H9 (cell line): ENCODE measurements at regions not wholly inside any gene's neighbourhood (a gene's known extent, or its start where the extent isn't known, plus 50 kb on each side); places are given as distances from the start of the nearest gene placed in this dataset.

Experiments used
- DNase-seq: peaks from one replicate; pipeline ENCODE4 v3.0.0-alpha.2; 2017
- H2AFZ ChIP-seq: one replicate; pipeline ENCODE4 v1.6.1; 2013; ENCODE audit warnings: mild to moderate bottlenecking, low read length, control low read depth, moderate library complexity
- H2AK5ac ChIP-seq: 2 replicates; pipeline ENCODE4 v1.6.1; 2013; ENCODE audit warnings: low read length, control low read depth, mixed read lengths; ENCODE audit not compliant: insufficient read length
- H2BK120ac ChIP-seq: one replicate; pipeline ENCODE4 v1.6.1; 2013; ENCODE audit warnings: low read depth, mild to moderate bottlenecking, low read length, control low read depth, inconsistent platforms; ENCODE audit not compliant: poor library complexity, severe bottlenecking
- H2BK12ac ChIP-seq: 2 replicates; pipeline ENCODE4 v1.6.1; 2013; ENCODE audit warnings: low read length, control low read depth, mixed read lengths, low read depth; ENCODE audit not compliant: insufficient read length
- H2BK15ac ChIP-seq: 2 replicates; pipeline ENCODE4 v1.6.1; 2013; ENCODE audit warnings: low read depth, low read length, control low read depth
- H2BK20ac ChIP-seq: one replicate; pipeline ENCODE4 v1.6.1; 2013; ENCODE audit warnings: low read depth, mild to moderate bottlenecking, low read length, control low read depth, inconsistent platforms; ENCODE audit not compliant: poor library complexity, severe bottlenecking
- H2BK5ac ChIP-seq: 2 replicates; pipeline ENCODE4 v1.6.1; 2013; ENCODE audit warnings: low read length, control low read depth, mixed read lengths; ENCODE audit not compliant: insufficient read length
- H3K14ac ChIP-seq: 2 replicates; pipeline ENCODE4 v1.6.1; 2013; ENCODE audit warnings: low read length, control low read depth; ENCODE audit not compliant: insufficient read depth
- H3K18ac ChIP-seq: 2 replicates; pipeline ENCODE4 v1.6.1; 2013; ENCODE audit warnings: low read depth, mild to moderate bottlenecking, mixed read lengths, low read length, control low read depth; ENCODE audit not compliant: insufficient read length
- H3K23ac ChIP-seq: 2 replicates; pipeline ENCODE4 v1.6.1; 2013; ENCODE audit warnings: low read length, control low read depth, mixed read lengths, low read depth; ENCODE audit not compliant: insufficient read length
- H3K23me2 ChIP-seq: 2 replicates; pipeline ENCODE4 v1.6.1; 2013; ENCODE audit warnings: low read depth, mild to moderate bottlenecking, mixed read lengths, low read length, control low read depth; ENCODE audit not compliant: insufficient read length, poor library complexity, severe bottlenecking
- H3K27ac ChIP-seq: 2 replicates; pipeline ENCODE4 v1.5.1; 2013; ENCODE audit warnings: low read length, control low read depth, mixed read lengths, low read depth; ENCODE audit not compliant: insufficient read length
- H3K27me3 ChIP-seq: 2 replicates; pipeline ENCODE4 v1.6.1; 2013; ENCODE audit warnings: low read length, control low read depth, inconsistent platforms; ENCODE audit not compliant: insufficient read depth
- H3K4ac ChIP-seq: 2 replicates; pipeline ENCODE4 v1.6.1; 2013; ENCODE audit warnings: low read depth, mild to moderate bottlenecking, control low read depth, inconsistent platforms, low read length, moderate library complexity
- H3K4me1 ChIP-seq: 2 replicates; pipeline ENCODE4 v1.6.1; 2013; ENCODE audit warnings: low read length, control low read depth, inconsistent platforms; ENCODE audit not compliant: insufficient read depth
- H3K4me2 ChIP-seq: 2 replicates; pipeline ENCODE4 v1.6.1; 2013; ENCODE audit warnings: low read length, control low read depth, mixed read lengths; ENCODE audit not compliant: insufficient read length, insufficient read depth
- H3K56ac ChIP-seq: 2 replicates; pipeline ENCODE4 v1.6.1; 2013; ENCODE audit warnings: low read depth, mild to moderate bottlenecking, mixed read lengths, low read length, control low read depth; ENCODE audit not compliant: insufficient read length
- H3K79me1 ChIP-seq: 2 replicates; pipeline ENCODE4 v1.6.1; 2013; ENCODE audit warnings: low read depth, mild to moderate bottlenecking, moderate library complexity, low read length, control low read depth, inconsistent platforms; ENCODE audit not compliant: insufficient read depth, poor library complexity, severe bottlenecking
- H3K79me2 ChIP-seq: 2 replicates; pipeline ENCODE4 v1.6.1; 2013; ENCODE audit warnings: low read length, control low read depth, inconsistent platforms; ENCODE audit not compliant: insufficient read depth
- H3K9ac ChIP-seq: 2 replicates; pipeline ENCODE4 v1.6.1; 2013; ENCODE audit warnings: low read length, control low read depth, mixed read lengths; ENCODE audit not compliant: insufficient read length; ENCODE audit errors: extremely low read depth
- H3K9me3 ChIP-seq: one replicate; pipeline ENCODE4 v1.6.1; 2013; ENCODE audit warnings: low read depth, low read length, inconsistent platforms; ENCODE audit not compliant: control insufficient read depth
- H3T11ph ChIP-seq: one replicate; pipeline ENCODE4 v1.6.1; 2013; ENCODE audit warnings: mild to moderate bottlenecking, low read length, control low read depth, inconsistent platforms
- H4K20me1 ChIP-seq: one replicate; pipeline ENCODE4 v1.6.1; 2013; ENCODE audit not compliant: control insufficient read depth, insufficient read length, insufficient read depth
- H4K5ac ChIP-seq: 2 replicates; pipeline ENCODE4 v1.6.1; 2013; ENCODE audit warnings: low read depth, mild to moderate bottlenecking, mixed read lengths, low read length, control low read depth; ENCODE audit not compliant: insufficient read length
- H4K8ac ChIP-seq: replicated peaks from 2 replicates; pipeline ENCODE4 v1.6.1; 2013; ENCODE audit warnings: low read length, control low read depth, mixed read lengths, low read depth; ENCODE audit not compliant: insufficient read length
- H4K91ac ChIP-seq: 2 replicates; pipeline ENCODE4 v1.6.1; 2013; ENCODE audit warnings: low read depth, mild to moderate bottlenecking, moderate library complexity, mixed read lengths, low read length, control low read depth; ENCODE audit not compliant: insufficient read length
- H3K27ac Mint-ChIP-seq, 3 experiments: 2 replicates in 2 of 3; 3 replicates in 1 of 3; pipeline ENCODE4 v1.8.0; 2020 to 2021; ENCODE audit warnings: mixed read lengths in 3 of 3, mild to moderate bottlenecking in 1 of 3, moderate library complexity in 1 of 3
- H3K27me3 Mint-ChIP-seq: 2 replicates; pipeline ENCODE4 v1.8.0; 2021; ENCODE audit warnings: low read depth, mild to moderate bottlenecking, moderate library complexity, mixed read lengths
- H3K36me3 Mint-ChIP-seq, 3 experiments: 2 replicates in 2 of 3; 3 replicates in 1 of 3; pipeline ENCODE4 v1.8.0; 2020 to 2021; ENCODE audit warnings: low read depth in 3 of 3, mixed read lengths in 3 of 3; ENCODE audit not compliant: insufficient read depth in 1 of 3
- H3K4me1 Mint-ChIP-seq, 2 experiments: 2 replicates each; pipeline ENCODE4 v1.8.0; 2020; ENCODE audit warnings: mixed read lengths in 2 of 2
- H3K4me3 Mint-ChIP-seq, 2 experiments: 2 replicates in 1 of 2; 3 replicates in 1 of 2; pipeline ENCODE4 v1.8.0; 2020 to 2021; ENCODE audit warnings: mild to moderate bottlenecking in 2 of 2, mixed read lengths in 2 of 2, moderate library complexity in 1 of 2
- H3K9me3 Mint-ChIP-seq, 2 experiments: 2 replicates in 1 of 2; 3 replicates in 1 of 2; pipeline ENCODE4 v1.8.0; 2020; ENCODE audit warnings: mild to moderate bottlenecking in 2 of 2, mixed read lengths in 2 of 2, moderate library complexity in 1 of 2
- CTCF ChIP-seq: fragments of 200-600 bp; sonication (generic); conservative IDR thresholded peaks from 3 replicates; pipeline ENCODE4 v1.8.0; 2021; ENCODE audit warnings: antibody characterized with exemption, mild to moderate bottlenecking
- WGBS: extraction: QIAGEN DNeasy Blood & Tissue Kit; methylation state at CpG from one replicate; pipeline ENCODE4 v1.1.7; 2013; ENCODE audit warnings: missing lambda C conversion rate, low lambda C conversion rate, mixed read lengths; ENCODE audit not compliant: insufficient read length; ENCODE audit errors: extremely low coverage; 5-methylcytosine and 5-hydroxymethylcytosine counted together

GRCh38 chr6:152816055-152816454 lies 65.5 kb downstream of the VIP start:
- WGBS = no CpG with 5 or more reads among the region's 3 CpGs
- H3K4me1 ChIP-seq = no peaks in the 10 kb centered on the region
- Mint-ChIP-seq H3K4me1 (no peaks in the 10 kb centered on the region), H3K4me3 (no peak overlapping the region), H3K27me3 (peaks cover 6% of the 10 kb centered on the region; the same call in 1 of the 2 replicates), H3K9me3 (no peaks in the 10 kb centered on the region), H3K36me3 (no peaks in the 10 kb centered on the region), H3K27ac (no peak overlapping the region; a peak in 1 of 7 replicates)
- H3K27me3 ChIP-seq = no peaks in the 10 kb centered on the region
- H3K14ac ChIP-seq = no peak overlapping the region
- H3T11ph ChIP-seq = no peak overlapping the region
- no peak overlapping the region for H3K4ac ChIP-seq
- H4K8ac ChIP-seq = no peak overlapping the region
- H2AK5ac ChIP-seq = no peak overlapping the region
- no peaks in the 10 kb centered on the region for H3K79me1 ChIP-seq
- no peak overlapping the region for H4K91ac ChIP-seq
- H2BK12ac ChIP-seq = no peak overlapping the region
- H2BK120ac ChIP-seq = no peak overlapping the region
- no peak overlapping the region for H3K4me2 ChIP-seq
- H3K79me2 ChIP-seq = no peaks in the 10 kb centered on the region
- no peak overlapping the region for H3K23ac ChIP-seq
- no peak overlapping the region for H3K56ac ChIP-seq
- H4K20me1 ChIP-seq = no peaks in the 10 kb centered on the region
- H4K5ac ChIP-seq = no peak overlapping the region
- no peak overlapping the region for H3K9ac ChIP-seq
- no peak overlapping the region for H3K18ac ChIP-seq
- no peak overlapping the region for H2BK20ac ChIP-seq
- H3K23me2 ChIP-seq = no peaks in the 10 kb centered on the region
- H2AFZ ChIP-seq = no peak overlapping the region
- H3K9me3 ChIP-seq = no peaks in the 10 kb centered on the region
- no peak overlapping the region for H2BK15ac ChIP-seq
- H2BK5ac ChIP-seq = no peak overlapping the region
- no peak overlapping the region for H3K27ac ChIP-seq
- no peak for DNase-seq
- no peak for TF ChIP-seq CTCF
